ENCODE measurements at regions not wholly inside any gene's neighbourhood (a gene's known extent, or its start where the extent isn't known, plus 50 kb on each side); places are given as distances from the start of the nearest gene placed in this dataset.

- TF ChIP-seq FOXA3 (CRISPR knock-in tag; IDR thresholded peaks at IDR 0.05) (no peak), NBN (conservative IDR thresholded peaks at IDR 0.05) (no peak), PITX1 (CRISPR knock-in tag; IDR thresholded peaks at IDR 0.05) (no peak), EHMT2 (IDR thresholded peaks at IDR 0.05; ENCODE audit: borderline replicate concordance, low read depth, low read length) (no peak), HDAC2 (CRISPR knock-in tag; IDR thresholded peaks at IDR 0.05) (no peak), EP300 (IDR thresholded peaks at IDR 0.05; ENCODE audit: low read depth in 2 of 2, low read length in 2 of 2) (no peak), EP300 (CRISPR knock-in tag; IDR thresholded peaks at IDR 0.05; ENCODE audit: borderline replicate concordance) (no peak), ZNF558 (CRISPR knock-in tag; IDR thresholded peaks at IDR 0.05; ENCODE audit: borderline replicate concordance) (no peak), TAF1 (CRISPR knock-in tag; IDR thresholded peaks at IDR 0.05) (no peak), POLR2A (IDR thresholded peaks at IDR 0.05; ENCODE audit: insufficient read depth in 1 of 2, low read depth in 2 of 2, low read length in 2 of 2) (no peak), ETV5 (CRISPR knock-in tag; IDR thresholded peaks at IDR 0.05; ENCODE audit: borderline replicate concordance) (no peak)
- TF ChIP-seq, protein P1, sequence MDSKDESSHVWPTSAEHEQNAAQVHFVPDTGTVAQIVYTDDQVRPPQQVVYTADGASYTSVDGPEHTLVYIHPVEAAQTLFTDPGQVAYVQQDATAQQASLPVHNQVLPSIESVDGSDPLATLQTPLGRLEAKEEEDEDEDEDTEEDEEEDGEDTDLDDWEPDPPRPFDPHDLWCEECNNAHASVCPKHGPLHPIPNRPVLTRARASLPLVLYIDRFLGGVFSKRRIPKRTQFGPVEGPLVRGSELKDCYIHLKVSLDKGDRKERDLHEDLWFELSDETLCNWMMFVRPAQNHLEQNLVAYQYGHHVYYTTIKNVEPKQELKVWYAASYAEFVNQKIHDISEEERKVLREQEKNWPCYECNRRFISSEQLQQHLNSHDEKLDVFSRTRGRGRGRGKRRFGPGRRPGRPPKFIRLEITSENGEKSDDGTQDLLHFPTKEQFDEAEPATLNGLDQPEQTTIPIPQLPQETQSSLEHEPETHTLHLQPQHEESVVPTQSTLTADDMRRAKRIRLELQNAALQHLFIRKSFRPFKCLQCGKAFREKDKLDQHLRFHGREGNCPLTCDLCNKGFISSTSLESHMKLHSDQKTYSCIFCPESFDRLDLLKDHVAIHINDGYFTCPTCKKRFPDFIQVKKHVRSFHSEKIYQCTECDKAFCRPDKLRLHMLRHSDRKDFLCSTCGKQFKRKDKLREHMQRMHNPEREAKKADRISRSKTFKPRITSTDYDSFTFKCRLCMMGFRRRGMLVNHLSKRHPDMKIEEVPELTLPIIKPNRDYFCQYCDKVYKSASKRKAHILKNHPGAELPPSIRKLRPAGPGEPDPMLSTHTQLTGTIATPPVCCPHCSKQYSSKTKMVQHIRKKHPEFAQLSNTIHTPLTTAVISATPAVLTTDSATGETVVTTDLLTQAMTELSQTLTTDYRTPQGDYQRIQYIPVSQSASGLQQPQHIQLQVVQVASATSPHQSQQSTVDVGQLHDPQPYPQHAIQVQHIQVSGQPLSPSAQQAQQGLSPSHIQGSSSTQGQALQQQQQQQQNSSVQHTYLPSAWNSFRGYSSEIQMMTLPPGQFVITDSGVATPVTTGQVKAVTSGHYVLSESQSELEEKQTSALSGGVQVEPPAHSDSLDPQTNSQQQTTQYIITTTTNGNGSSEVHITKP (CRISPR knock-in tag; IDR thresholded peaks at IDR 0.05; ENCODE audit: low read depth): no peak
Measured at GRCh38 chr9:79796411-79796810, 224.6 kb downstream of the TLE4 start.
